GM21786 (cell line): ENCODE measurements at regions not wholly inside any gene's neighbourhood (a gene's known extent, or its start where the extent isn't known, plus 50 kb on each side); places are given as distances from the start of the nearest gene placed in this dataset.
"Not testable (repeated sequence)": the region's sequence is repeated elsewhere in the genome, so short reads cannot be mapped to it uniquely, and the experiment has no call there.

Experiments
- ATAC-seq: cut with Tn5 transposase; IDR thresholded peaks from one replicate; pipeline ENCODE4 v1.9.1; 2021; ENCODE audit not compliant: unreplicated experiment

- ATAC-seq, result no peak
These were observed 242.1 kb downstream of the FGFR2 start for GRCh38 chr10:121356183-121356582.

GRCh38 chr10:121357401-121357800, 240.8 kb downstream of the FGFR2 start:
- no peak for ATAC-seq

GRCh38 chr10:121362026-121362425, 236.2 kb downstream of the FGFR2 start:
- no peak for ATAC-seq

GRCh38 chr10:121365566-121365965, 232.7 kb downstream of the FGFR2 start:
- ATAC-seq, result no peak

GRCh38 chr10:121368347-121369025, 229.8 kb downstream of the FGFR2 start:
- no peak for ATAC-seq

- no peak for ATAC-seq
These were observed 228.6 kb downstream of the FGFR2 start for GRCh38 chr10:121369616-121370015.

GRCh38 chr10:121371836-121372235, 226.4 kb downstream of the FGFR2 start:
- ATAC-seq, result no peak

- no peak for ATAC-seq
These were observed 224.8 kb downstream of the FGFR2 start for GRCh38 chr10:121373411-121373810.

GRCh38 chr10:121374121-121374520, 224.1 kb downstream of the FGFR2 start:
- ATAC-seq, result no peak

- no peak for ATAC-seq
These were observed 223.1 kb downstream of the FGFR2 start for GRCh38 chr10:121375172-121375571.

- ATAC-seq, result no peak
These were observed 219.9 kb downstream of the FGFR2 start for GRCh38 chr10:121378251-121378801.

- no peak for ATAC-seq
These were observed 219.2 kb downstream of the FGFR2 start for GRCh38 chr10:121379013-121379412.

- ATAC-seq, result no peak
These were observed 218.0 kb downstream of the FGFR2 start for GRCh38 chr10:121380211-121380610.

- not testable (repeated sequence) for ATAC-seq
These were observed 216.2 kb downstream of the FGFR2 start for GRCh38 chr10:121382029-121382520.

- ATAC-seq, result no peak
These were observed 213.1 kb downstream of the FGFR2 start for GRCh38 chr10:121385136-121385535.

- no peak for ATAC-seq
These were observed 205.6 kb downstream of the FGFR2 start for GRCh38 chr10:121392657-121393056.

- ATAC-seq, result no peak
These were observed 204.7 kb downstream of the FGFR2 start for GRCh38 chr10:121393522-121393921.

GRCh38 chr10:121400507-121400906, 197.7 kb downstream of the FGFR2 start:
- not testable (repeated sequence) for ATAC-seq

GRCh38 chr10:121403527-121403926, 194.7 kb downstream of the FGFR2 start:
- ATAC-seq, result no peak

GRCh38 chr10:121404611-121405010, 193.6 kb downstream of the FGFR2 start:
- ATAC-seq, result no peak

GRCh38 chr10:121405096-121405495, 193.1 kb downstream of the FGFR2 start:
- no peak for ATAC-seq

GRCh38 chr10:121405549-121405948, 192.7 kb downstream of the FGFR2 start:
- ATAC-seq, result no peak

- no peak for ATAC-seq
These were observed 192.3 kb downstream of the FGFR2 start for GRCh38 chr10:121405953-121406352.
